ENCODE measurements at regions not wholly inside any gene's neighbourhood (a gene's known extent, or its start where the extent isn't known, plus 50 kb on each side); places are given as distances from the start of the nearest gene placed in this dataset.

- TF ChIP-seq CTCF (conservative IDR thresholded peaks at IDR 0.05): no peak
- no peak overlapping the region for H3K27ac ChIP-seq
Measured at GRCh38 chr12:115846516-115846915, 431.0 kb downstream of the MED13L start.

GRCh38 chr12:115840159-115840558 is 437.3 kb downstream of the MED13L start:
- TF ChIP-seq CTCF (conservative IDR thresholded peaks at IDR 0.05): no peak
- H3K27ac ChIP-seq: no peak overlapping the region

GRCh38 chr12:115838952-115839351 is 438.5 kb downstream of the MED13L start:
- H3K27ac ChIP-seq: no peak overlapping the region
- TF ChIP-seq CTCF (conservative IDR thresholded peaks at IDR 0.05): no peak

- H3K27ac ChIP-seq: no peak overlapping the region
- no peak for TF ChIP-seq CTCF (conservative IDR thresholded peaks at IDR 0.05)
Measured at GRCh38 chr12:115837220-115837619, 440.3 kb downstream of the MED13L start.

- H3K27ac ChIP-seq: 0 out of 2 replicates have a peak overlapping the region, but pooled peaks have one; percentile 18
- TF ChIP-seq CTCF (conservative IDR thresholded peaks at IDR 0.05): no peak
Measured at GRCh38 chr12:115835445-115835844, 442.0 kb downstream of the MED13L start.

GRCh38 chr12:115833704-115834103 is 443.8 kb downstream of the MED13L start:
- H3K27ac ChIP-seq: peak overlapping the region; percentile 93; the same call in 1 of the 2 replicates
- no peak for TF ChIP-seq CTCF (conservative IDR thresholded peaks at IDR 0.05)

GRCh38 chr12:115830633-115831032 is 446.9 kb downstream of the MED13L start:
- no peak for TF ChIP-seq CTCF (conservative IDR thresholded peaks at IDR 0.05)
- H3K27ac ChIP-seq: peak overlapping the region; percentile 93

- peak overlapping the region; percentile 93 for H3K27ac ChIP-seq
- no peak for TF ChIP-seq CTCF (conservative IDR thresholded peaks at IDR 0.05)
Measured at GRCh38 chr12:115830070-115830469, 447.4 kb downstream of the MED13L start.
